RWPE1 (cell line): ENCODE measurements at regions not wholly inside any gene's neighbourhood (a gene's known extent, or its start where the extent isn't known, plus 50 kb on each side); places are given as distances from the start of the nearest gene placed in this dataset.

Experiments used
- CTCF ChIA-PET: fragments of 350-600 bp; sonication (Branson Sonifier 250); formaldehyde crosslinking; extraction: SDS; loops from one replicate; lab custom pipeline; 2021; lab: Yijun Ruan, JAX
- POLR2A ChIA-PET: fragments of 400-600 bp; formaldehyde crosslinking; extraction: SDS; loops from one replicate; lab custom pipeline; 2020; ENCODE audit warnings: antibody characterized with exemption; ENCODE audit not compliant: low non-redundant PET; lab: Yijun Ruan, JAX
- DNase-seq: peaks from one replicate; pipeline ENCODE4 v3.0.0; 2012; ENCODE audit warnings: low spot score
- H3K27ac ChIP-seq: fragments of 450-650 bp; 2 replicates; pipeline ENCODE4 v1.5.1; 2017
- TF ChIP-seq, protein P1 (sequence below): fragments of 450-650 bp; conservative IDR thresholded peaks from 2 replicates; pipeline ENCODE4 v1.5.1; 2017; ENCODE audit warnings: low read depth, mild to moderate bottlenecking

DNA sequence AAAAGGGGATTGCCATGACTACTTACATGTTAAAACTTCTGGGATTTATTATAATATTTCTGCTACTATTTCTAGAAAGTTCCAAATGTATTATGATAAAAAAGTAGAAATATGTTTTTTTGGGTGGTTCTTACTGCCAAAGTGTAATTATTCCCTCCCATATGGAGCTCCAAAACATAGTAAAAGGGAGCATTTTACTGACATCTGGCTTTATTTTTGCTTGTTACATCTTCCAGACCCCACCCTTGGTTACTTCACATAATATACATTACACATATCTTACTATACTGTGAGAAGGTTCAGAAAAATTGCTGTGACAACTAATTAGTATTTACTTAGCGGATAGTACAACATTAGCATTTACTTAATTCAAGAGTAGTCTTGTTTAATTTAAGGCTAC lies 205.1 kb upstream of the TLL1 start:
- DNase-seq: no peak
- ChIA-PET POLR2A (no interaction called here), CTCF (no interaction called here)
- H3K27ac ChIP-seq: no peak overlapping the region
- TF ChIP-seq, protein P1, sequence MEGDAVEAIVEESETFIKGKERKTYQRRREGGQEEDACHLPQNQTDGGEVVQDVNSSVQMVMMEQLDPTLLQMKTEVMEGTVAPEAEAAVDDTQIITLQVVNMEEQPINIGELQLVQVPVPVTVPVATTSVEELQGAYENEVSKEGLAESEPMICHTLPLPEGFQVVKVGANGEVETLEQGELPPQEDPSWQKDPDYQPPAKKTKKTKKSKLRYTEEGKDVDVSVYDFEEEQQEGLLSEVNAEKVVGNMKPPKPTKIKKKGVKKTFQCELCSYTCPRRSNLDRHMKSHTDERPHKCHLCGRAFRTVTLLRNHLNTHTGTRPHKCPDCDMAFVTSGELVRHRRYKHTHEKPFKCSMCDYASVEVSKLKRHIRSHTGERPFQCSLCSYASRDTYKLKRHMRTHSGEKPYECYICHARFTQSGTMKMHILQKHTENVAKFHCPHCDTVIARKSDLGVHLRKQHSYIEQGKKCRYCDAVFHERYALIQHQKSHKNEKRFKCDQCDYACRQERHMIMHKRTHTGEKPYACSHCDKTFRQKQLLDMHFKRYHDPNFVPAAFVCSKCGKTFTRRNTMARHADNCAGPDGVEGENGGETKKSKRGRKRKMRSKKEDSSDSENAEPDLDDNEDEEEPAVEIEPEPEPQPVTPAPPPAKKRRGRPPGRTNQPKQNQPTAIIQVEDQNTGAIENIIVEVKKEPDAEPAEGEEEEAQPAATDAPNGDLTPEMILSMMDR: no peak

DNA sequence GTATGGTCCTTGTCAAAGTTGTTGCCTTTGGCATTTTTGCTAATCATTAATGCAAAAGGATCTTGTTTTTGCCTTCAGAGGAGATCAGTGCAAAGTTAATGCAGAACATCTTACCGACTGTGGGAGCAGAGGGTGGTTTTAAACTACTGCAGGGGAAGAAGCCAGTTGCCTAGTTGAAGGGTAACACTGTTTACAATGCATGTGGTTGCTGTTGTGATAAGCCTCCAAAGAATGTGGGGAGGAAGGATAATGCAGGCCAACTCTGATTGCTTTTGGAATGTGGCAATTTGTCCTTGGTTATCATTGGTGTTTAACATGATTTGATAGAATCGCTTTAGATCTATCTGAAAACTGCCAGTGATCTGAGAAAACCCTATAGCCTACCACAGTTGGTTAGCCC lies 204.3 kb upstream of the TLL1 start:
- ChIA-PET POLR2A (no interaction called here), CTCF (no interaction called here)
- no peak for DNase-seq
- no peak overlapping the region for H3K27ac ChIP-seq
- TF ChIP-seq, protein P1: no peak

DNA sequence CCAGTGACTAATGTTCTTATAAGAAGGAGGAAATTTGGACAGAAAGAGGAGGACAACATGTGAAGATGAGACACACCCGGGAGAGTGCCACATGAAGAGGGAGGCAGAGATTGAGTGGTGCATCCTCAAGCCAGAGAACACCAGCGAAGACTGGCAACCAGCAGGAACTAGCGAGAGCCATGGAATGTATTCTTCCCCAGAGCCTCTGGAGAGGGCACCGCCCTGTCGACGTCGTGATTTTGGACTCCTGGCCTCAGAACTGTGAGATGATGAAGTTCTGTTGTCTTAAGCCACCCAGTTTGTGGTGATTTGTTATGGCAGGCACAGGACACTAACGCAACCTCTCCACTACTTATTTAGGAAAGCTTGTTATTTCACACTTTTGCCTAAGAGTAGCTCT lies 196.0 kb upstream of the TLL1 start:
- ChIA-PET CTCF (no interaction called here), POLR2A (no interaction called here)
- no peak overlapping the region for H3K27ac ChIP-seq
- DNase-seq: no peak
- TF ChIP-seq, protein P1: no peak

DNA sequence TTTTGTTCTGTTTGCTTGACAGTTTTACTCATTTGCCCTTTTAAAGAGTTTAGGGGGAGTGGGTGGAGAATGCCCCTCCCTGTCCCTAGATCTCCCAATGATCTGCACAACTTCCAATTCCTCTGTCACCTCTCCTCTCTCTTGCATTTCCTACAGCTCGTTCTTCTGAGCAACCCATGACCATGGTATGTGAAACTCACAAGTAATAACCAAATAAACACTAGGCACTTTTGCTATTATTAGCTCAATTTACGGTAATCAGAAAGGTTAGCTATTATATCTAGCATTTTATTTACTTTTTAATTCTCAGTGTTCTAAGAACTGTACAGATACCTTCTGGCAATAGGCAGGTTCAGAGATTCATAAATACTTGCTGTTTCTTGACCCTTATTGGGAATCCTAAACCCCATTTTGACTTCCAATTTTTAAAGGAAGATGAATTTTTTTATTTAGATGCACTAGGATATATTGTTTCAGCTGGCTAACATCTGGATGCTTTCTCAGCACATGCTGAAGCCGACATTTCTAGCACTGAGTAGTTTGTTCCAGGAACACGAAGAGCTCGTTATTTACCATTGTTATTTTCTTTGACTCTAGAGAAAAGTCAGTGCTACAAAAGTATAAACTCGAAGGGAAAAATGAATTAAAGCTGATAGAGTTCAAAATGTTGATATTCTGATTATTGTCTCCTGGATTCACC lies 194.7 kb upstream of the TLL1 start:
- ChIA-PET POLR2A (no interaction called here), CTCF (no interaction called here)
- TF ChIP-seq, protein P1: no peak
- no peak for DNase-seq
- no peak overlapping the region for H3K27ac ChIP-seq

DNA sequence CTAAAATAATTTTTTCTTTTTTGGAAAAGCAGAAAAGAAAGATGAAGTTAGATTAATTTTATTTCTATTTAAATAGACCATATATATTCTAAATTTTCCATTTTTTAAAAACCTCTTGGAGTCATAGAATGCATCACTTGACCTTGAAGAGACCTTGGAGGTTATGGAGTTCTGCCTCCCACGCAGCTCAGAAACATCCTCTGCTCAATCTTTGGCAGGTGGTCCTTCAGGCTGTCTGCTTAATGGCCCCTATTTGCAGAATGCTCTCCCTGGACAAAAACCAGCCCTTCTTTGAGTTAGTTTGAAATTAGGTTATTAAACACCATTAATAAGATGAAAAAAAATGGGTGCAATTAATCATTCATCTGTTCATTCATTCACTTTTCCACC lies 194.1 kb upstream of the TLL1 start:
- ChIA-PET CTCF (no interaction called here), POLR2A (no interaction called here)
- DNase-seq: no peak
- H3K27ac ChIP-seq: no peak overlapping the region
- TF ChIP-seq, protein P1: no peak

DNA sequence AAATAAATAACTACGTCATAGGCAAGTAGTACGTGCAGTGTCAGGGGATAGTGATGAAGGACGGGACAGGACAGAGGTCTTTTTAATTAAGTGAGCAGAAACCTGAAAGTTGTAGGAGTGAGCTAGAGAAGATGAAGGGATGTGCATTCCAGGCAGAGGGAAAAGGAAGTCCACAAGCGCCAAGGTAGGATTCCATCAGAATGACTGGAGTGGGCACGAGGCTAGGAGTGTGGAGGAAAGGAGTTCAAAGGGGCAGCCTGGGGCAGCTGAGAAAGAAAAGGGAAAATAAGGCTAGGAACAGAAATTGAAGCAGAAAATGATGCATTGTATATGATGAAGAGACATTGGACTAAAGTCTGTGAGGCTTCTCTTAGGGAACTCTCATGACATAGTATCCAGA lies 192.2 kb upstream of the TLL1 start:
- TF ChIP-seq, protein P1: no peak
- H3K27ac ChIP-seq: no peak overlapping the region
- POLR2A ChIA-PET: no interaction called here
- DNase-seq: no peak
- CTCF ChIA-PET: no interaction called here
